GM12874 (cell line): ENCODE measurements at regions not wholly inside any gene's neighbourhood (a gene's known extent, or its start where the extent isn't known, plus 50 kb on each side); places are given as distances from the start of the nearest gene placed in this dataset.

ENCODE experiments used
- CTCF ChIP-seq: IDR thresholded peaks from 2 replicates; pipeline ENCODE4 v1.5.1; 2011; ENCODE audit warnings: low read depth, mild to moderate bottlenecking, control low read depth, low read length, moderate library complexity; ENCODE audit not compliant: insufficient read depth

- TF ChIP-seq CTCF, result no peak
These were observed 59.0 kb upstream of the MINAR1 start for GRCh38 chr15:79373113-79373512.

DNA sequence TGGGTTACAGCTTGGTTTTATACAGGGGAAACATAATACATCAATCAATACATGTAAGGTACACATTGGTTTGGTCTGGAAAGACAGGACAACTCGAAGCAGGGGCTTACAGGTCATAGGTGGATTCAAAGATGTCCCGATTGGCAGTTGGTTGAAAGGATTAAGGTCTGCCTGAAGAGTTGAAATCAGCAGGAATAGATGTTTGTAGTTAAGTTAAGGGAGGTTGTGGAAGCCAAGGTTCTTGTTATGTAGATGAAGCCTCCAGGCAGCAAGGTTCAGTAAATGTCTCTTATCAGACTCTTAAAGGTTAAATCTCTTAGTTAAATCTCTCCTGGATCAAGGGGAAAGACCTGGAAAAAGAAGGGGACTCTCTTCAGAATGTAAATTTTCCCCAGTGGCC is 58.4 kb upstream of the MINAR1 start:
- TF ChIP-seq CTCF, result no peak

GRCh38 chr15:79376383-79376782 is 55.8 kb upstream of the MINAR1 start:
- TF ChIP-seq CTCF, result no peak

DNA sequence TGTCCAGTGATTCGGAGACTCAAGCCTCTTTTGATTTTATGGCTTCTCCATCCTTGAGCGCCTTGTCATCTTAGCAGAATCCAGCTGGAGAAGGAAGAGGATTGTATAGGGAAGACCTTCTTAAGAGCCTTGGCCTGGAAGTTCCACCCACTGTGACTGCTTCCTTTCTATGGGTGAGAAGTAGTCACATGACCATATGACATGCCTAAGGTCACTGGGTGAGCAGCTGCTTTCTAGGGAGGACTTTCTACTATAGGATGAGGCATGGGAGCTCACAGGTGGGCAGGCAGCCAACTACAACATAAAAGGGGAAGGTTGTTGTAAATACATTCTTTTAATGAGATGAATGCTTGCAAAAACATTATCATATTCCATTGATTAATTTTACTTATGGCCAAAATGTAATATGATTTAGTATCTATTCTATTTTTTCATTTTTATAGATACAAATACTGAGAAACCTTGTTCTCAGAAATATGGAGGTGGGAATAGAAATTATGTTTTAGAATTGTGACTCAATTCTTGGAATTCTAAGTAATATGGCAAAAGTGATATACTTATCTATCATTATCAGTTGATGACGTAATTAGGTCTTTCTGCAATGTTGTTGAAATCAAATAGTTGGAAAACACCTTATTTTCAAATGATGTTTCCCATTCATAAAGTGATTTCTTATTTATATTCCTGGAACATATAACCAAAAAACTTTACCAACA is 53.6 kb upstream of the MINAR1 start:
- no peak for TF ChIP-seq CTCF

DNA sequence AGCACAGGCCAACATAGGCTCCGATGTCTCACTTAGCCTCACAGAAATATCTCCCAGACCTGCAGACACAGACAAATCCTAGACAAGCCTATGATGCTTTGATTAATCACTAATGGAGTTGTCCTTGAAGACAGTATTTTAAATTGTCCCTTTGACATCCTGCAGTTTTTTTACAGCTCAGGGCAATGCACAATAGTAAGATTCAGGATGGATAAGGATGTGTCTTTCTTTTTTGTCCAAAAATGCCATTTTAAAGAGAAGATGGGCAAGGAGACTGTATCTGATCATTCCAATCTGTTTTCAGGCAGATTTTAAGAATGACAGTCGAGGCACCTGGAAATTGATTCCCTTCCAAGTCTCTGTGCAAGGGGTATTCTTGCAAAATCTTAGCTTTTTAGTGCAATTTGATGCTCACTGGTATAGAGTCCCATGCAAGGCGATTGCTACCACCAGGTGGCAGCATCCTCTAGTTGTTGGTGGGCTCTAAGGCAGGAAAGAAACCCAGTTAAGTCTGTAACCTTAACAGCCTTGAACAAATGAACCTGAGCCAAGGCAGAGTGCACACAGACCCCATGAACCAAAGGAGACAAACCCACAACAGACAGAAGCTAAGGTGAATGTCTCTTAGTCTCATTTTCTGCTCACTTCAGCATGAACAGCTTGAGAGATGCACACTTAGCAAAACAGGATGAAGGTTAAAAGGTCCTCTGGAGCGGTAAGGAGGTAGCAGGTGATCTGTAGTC is 51.2 kb upstream of the MINAR1 start:
- TF ChIP-seq CTCF, result peak; percentile 81

GRCh38 chr15:79381593-79381992 is 50.5 kb upstream of the MINAR1 start:
- TF ChIP-seq CTCF, result no peak
